ENCODE measurements at regions not wholly inside any gene's neighbourhood (a gene's known extent, or its start where the extent isn't known, plus 50 kb on each side); places are given as distances from the start of the nearest gene placed in this dataset.

- WGBS (ENCODE audit: insufficient coverage, low lambda C conversion rate), result no CpG with 5 or more reads among the region's 5 CpGs
- H3K27me3 ChIP-seq (ENCODE audit: control insufficient read depth, insufficient read depth, low read length), result peaks cover 16% of the 10 kb centered on the region
- no peaks in the 10 kb centered on the region for H3K9me3 ChIP-seq (ENCODE audit: control insufficient read depth, low read depth, low read length)
- H3K4me3 ChIP-seq (ENCODE audit: low read length), result no peak overlapping the region
- no peak overlapping the region for H3K27ac ChIP-seq (ENCODE audit: low read length)
- DNase-seq, result no peak
- H3K4me1 ChIP-seq (ENCODE audit: control insufficient read depth, insufficient read depth, low read length), result no peaks in the 10 kb centered on the region
- no peaks in the 10 kb centered on the region for H3K36me3 ChIP-seq (ENCODE audit: control insufficient read depth, insufficient read depth, low read length)
Observed at GRCh38 chr9:99373912-99374311, 151.8 kb downstream of the SEC61B start.

GRCh38 chr9:99374793-99375192 lies 152.7 kb downstream of the SEC61B start:
- Histone ChIP-seq H3K36me3 (ENCODE audit: control insufficient read depth, insufficient read depth, low read length) (no peaks in the 10 kb centered on the region), H3K27me3 (ENCODE audit: control insufficient read depth, insufficient read depth, low read length) (peaks cover 8% of the 10 kb centered on the region), H3K9me3 (ENCODE audit: control insufficient read depth, low read depth, low read length) (no peaks in the 10 kb centered on the region), H3K4me3 (ENCODE audit: low read length) (no peak overlapping the region), H3K4me1 (ENCODE audit: control insufficient read depth, insufficient read depth, low read length) (no peaks in the 10 kb centered on the region), H3K27ac (ENCODE audit: low read length) (no peak overlapping the region)
- DNase-seq, result no peak
- 63% methylated on average over 1 of the region's 1 CpG for WGBS (ENCODE audit: insufficient coverage, low lambda C conversion rate)

DNA sequence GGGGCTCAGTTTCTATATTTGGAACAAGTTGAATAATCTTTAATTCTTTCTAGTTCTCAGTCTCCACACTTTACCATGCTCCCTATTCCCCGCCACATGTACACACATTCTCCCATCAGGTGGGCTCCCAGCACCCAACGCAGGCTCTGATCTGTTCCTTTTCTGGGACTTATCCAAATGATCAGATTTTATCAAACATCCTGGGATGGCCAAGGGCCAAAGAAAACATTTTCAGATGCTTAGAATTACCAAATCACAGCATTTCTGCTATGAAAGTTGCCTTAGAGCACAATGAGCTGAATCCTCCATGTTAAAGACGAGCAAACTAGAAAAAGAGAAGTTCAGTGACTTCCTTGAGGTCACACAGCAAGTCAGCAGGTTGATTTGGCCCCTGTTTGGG lies 153.4 kb downstream of the SEC61B start:
- H3K27me3 ChIP-seq (ENCODE audit: control insufficient read depth, insufficient read depth, low read length), result peaks cover 7% of the 10 kb centered on the region
- H3K4me3 ChIP-seq (ENCODE audit: low read length), result no peak overlapping the region
- WGBS (ENCODE audit: insufficient coverage, low lambda C conversion rate), result 100% methylated on average over 1 of the region's 3 CpGs
- H3K27ac ChIP-seq (ENCODE audit: low read length), result no peak overlapping the region
- H3K9me3 ChIP-seq (ENCODE audit: control insufficient read depth, low read depth, low read length), result no peaks in the 10 kb centered on the region
- no peaks in the 10 kb centered on the region for H3K36me3 ChIP-seq (ENCODE audit: control insufficient read depth, insufficient read depth, low read length)
- no peaks in the 10 kb centered on the region for H3K4me1 ChIP-seq (ENCODE audit: control insufficient read depth, insufficient read depth, low read length)
- no peak for DNase-seq

GRCh38 chr9:99377790-99378775 lies 156.0 kb downstream of the SEC61B start:
- WGBS (ENCODE audit: insufficient coverage, low lambda C conversion rate), result 100% methylated on average over 2 of the region's 10 CpGs
- H3K36me3 ChIP-seq (ENCODE audit: control insufficient read depth, insufficient read depth, low read length), result no peaks in the 10 kb centered on the region
- H3K9me3 ChIP-seq (ENCODE audit: control insufficient read depth, low read depth, low read length), result no peaks in the 10 kb centered on the region
- no peak for DNase-seq
- H3K27ac ChIP-seq (ENCODE audit: low read length), result no peak overlapping the region
- no peak overlapping the region for H3K4me3 ChIP-seq (ENCODE audit: low read length)
- peaks cover 3% of the 10 kb centered on the region for H3K27me3 ChIP-seq (ENCODE audit: control insufficient read depth, insufficient read depth, low read length)
- no peaks in the 10 kb centered on the region for H3K4me1 ChIP-seq (ENCODE audit: control insufficient read depth, insufficient read depth, low read length)

- H3K4me1 ChIP-seq (ENCODE audit: control insufficient read depth, insufficient read depth, low read length), result no peaks in the 10 kb centered on the region
- H3K27ac ChIP-seq (ENCODE audit: low read length), result no peak overlapping the region
- H3K9me3 ChIP-seq (ENCODE audit: control insufficient read depth, low read depth, low read length), result no peaks in the 10 kb centered on the region
- no CpG with 5 or more reads among the region's 2 CpGs for WGBS (ENCODE audit: insufficient coverage, low lambda C conversion rate)
- H3K4me3 ChIP-seq (ENCODE audit: low read length), result no peak overlapping the region
- H3K36me3 ChIP-seq (ENCODE audit: control insufficient read depth, insufficient read depth, low read length), result no peaks in the 10 kb centered on the region
- no peaks in the 10 kb centered on the region for H3K27me3 ChIP-seq (ENCODE audit: control insufficient read depth, insufficient read depth, low read length)
- no peak for DNase-seq
Observed at GRCh38 chr9:99383536-99383935, 161.5 kb downstream of the SEC61B start.

- WGBS (ENCODE audit: insufficient coverage, low lambda C conversion rate), result no CpG with 5 or more reads among the region's 4 CpGs
- Histone ChIP-seq H3K27me3 (ENCODE audit: control insufficient read depth, insufficient read depth, low read length) (no peaks in the 10 kb centered on the region), H3K27ac (ENCODE audit: low read length) (no peak overlapping the region)
Observed at GRCh38 chr9:99385215-99385614, 163.1 kb downstream of the SEC61B start.

GRCh38 chr9:99385814-99386279 lies 163.8 kb downstream of the SEC61B start:
- Histone ChIP-seq H3K9me3 (ENCODE audit: control insufficient read depth, low read depth, low read length) (no peaks in the 10 kb centered on the region), H3K27me3 (ENCODE audit: control insufficient read depth, insufficient read depth, low read length) (no peaks in the 10 kb centered on the region), H3K36me3 (ENCODE audit: control insufficient read depth, insufficient read depth, low read length) (no peaks in the 10 kb centered on the region), H3K27ac (ENCODE audit: low read length) (no peak overlapping the region), H3K4me3 (ENCODE audit: low read length) (no peak overlapping the region), H3K4me1 (ENCODE audit: control insufficient read depth, insufficient read depth, low read length) (no peaks in the 10 kb centered on the region)
- no peak for DNase-seq
- no CpG with 5 or more reads among the region's 5 CpGs for WGBS (ENCODE audit: insufficient coverage, low lambda C conversion rate)

More at GRCh38 chr9:99385215-99385614, 163.1 kb downstream of the SEC61B start:
- Histone ChIP-seq H3K36me3 (ENCODE audit: control insufficient read depth, insufficient read depth, low read length) (no peaks in the 10 kb centered on the region), H3K9me3 (ENCODE audit: control insufficient read depth, low read depth, low read length) (no peaks in the 10 kb centered on the region), H3K4me1 (ENCODE audit: control insufficient read depth, insufficient read depth, low read length) (no peaks in the 10 kb centered on the region), H3K4me3 (ENCODE audit: low read length) (no peak overlapping the region)
- no peak for DNase-seq

DNA sequence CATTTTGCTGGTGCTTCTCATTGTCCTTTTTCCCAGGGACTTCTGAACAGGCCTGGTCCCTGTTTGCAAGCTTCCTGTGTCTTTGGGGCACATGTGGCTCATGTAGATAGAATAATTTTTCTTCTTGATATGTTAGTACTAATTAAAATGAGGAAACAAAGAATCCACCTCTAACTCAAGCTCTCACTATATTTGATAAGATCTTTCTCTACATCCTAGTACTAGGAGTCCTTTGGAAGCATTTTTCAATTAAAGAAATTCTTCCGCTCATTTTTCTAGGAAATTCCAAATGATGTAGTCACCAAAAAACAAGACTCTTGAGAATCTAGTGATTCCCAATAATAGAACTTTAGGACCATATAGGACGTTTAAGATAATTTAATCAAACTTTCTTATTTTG lies 165.3 kb downstream of the SEC61B start:
- no peaks in the 10 kb centered on the region for H3K4me1 ChIP-seq (ENCODE audit: control insufficient read depth, insufficient read depth, low read length)
- H3K27me3 ChIP-seq (ENCODE audit: control insufficient read depth, insufficient read depth, low read length), result no peaks in the 10 kb centered on the region
- no peak overlapping the region for H3K4me3 ChIP-seq (ENCODE audit: low read length)
- no peaks in the 10 kb centered on the region for H3K9me3 ChIP-seq (ENCODE audit: control insufficient read depth, low read depth, low read length)
- no peak overlapping the region for H3K27ac ChIP-seq (ENCODE audit: low read length)
- H3K36me3 ChIP-seq (ENCODE audit: control insufficient read depth, insufficient read depth, low read length), result no peaks in the 10 kb centered on the region
- no peak for DNase-seq
- WGBS (ENCODE audit: insufficient coverage, low lambda C conversion rate), result 80% methylated on average over 1 of the region's 2 CpGs

GRCh38 chr9:99389087-99390033 lies 167.3 kb downstream of the SEC61B start:
- H3K36me3 ChIP-seq (ENCODE audit: control insufficient read depth, insufficient read depth, low read length), result no peaks in the 10 kb centered on the region
- no peak overlapping the region for H3K4me3 ChIP-seq (ENCODE audit: low read length)
- DNase-seq, result no peak
- no peak overlapping the region for H3K27ac ChIP-seq (ENCODE audit: low read length)
- H3K4me1 ChIP-seq (ENCODE audit: control insufficient read depth, insufficient read depth, low read length), result no peaks in the 10 kb centered on the region
- WGBS (ENCODE audit: insufficient coverage, low lambda C conversion rate), result no CpG with 5 or more reads among the region's 10 CpGs
- no peaks in the 10 kb centered on the region for H3K9me3 ChIP-seq (ENCODE audit: control insufficient read depth, low read depth, low read length)
- no peaks in the 10 kb centered on the region for H3K27me3 ChIP-seq (ENCODE audit: control insufficient read depth, insufficient read depth, low read length)

DNA sequence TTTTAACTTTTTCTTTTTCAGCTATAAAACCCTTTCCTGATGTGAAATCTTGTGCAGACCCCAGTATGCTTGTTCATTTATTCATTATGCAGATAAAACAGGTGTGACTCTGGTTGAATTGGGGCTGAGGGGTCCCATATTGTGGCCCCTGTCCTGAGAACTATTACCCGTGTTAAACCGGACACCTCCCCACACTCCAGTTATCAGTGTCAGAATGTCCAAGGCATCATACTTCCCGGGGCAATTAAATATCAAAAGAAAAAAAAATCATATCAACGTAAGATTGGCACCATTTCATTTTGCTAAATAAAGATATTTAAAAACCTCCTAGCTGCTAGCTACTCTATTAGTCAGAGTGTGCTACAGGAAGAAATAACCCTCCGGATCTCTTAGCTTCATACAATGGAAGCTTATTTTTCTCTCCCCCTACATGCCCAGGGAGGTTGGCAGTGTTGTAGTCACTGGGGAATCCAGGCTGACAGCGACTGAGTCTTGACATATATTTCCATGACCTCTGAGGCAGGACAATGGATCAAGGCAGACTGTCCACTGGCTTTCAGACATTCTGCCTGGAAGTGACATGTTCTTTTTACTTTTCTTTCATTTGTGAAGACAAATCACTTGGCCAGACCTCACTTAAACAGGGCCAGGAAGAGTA lies 170.0 kb downstream of the SEC61B start:
- Histone ChIP-seq H3K27me3 (ENCODE audit: control insufficient read depth, insufficient read depth, low read length) (no peaks in the 10 kb centered on the region), H3K9me3 (ENCODE audit: control insufficient read depth, low read depth, low read length) (no peaks in the 10 kb centered on the region), H3K27ac (ENCODE audit: low read length) (no peak overlapping the region), H3K36me3 (ENCODE audit: control insufficient read depth, insufficient read depth, low read length) (no peaks in the 10 kb centered on the region), H3K4me1 (ENCODE audit: control insufficient read depth, insufficient read depth, low read length) (no peaks in the 10 kb centered on the region), H3K4me3 (ENCODE audit: low read length) (no peak overlapping the region)
- no CpG with 5 or more reads among the region's 6 CpGs for WGBS (ENCODE audit: insufficient coverage, low lambda C conversion rate)
- no peak for DNase-seq
